GM23248 (cell line): ENCODE measurements at regions not wholly inside any gene's neighbourhood (a gene's known extent, or its start where the extent isn't known, plus 50 kb on each side); places are given as distances from the start of the nearest gene placed in this dataset.

Experiments used
- DNase-seq: peaks from one replicate; pipeline ENCODE4 v3.0.0-alpha.2; 2015
- H2AFZ ChIP-seq: fragments of 200-600 bp; sonication (generic); 2 replicates; pipeline ENCODE4 v1.6.1; 2016; ENCODE audit warnings: antibody characterized with exemption
- H3F3A ChIP-seq: fragments of 200-600 bp; sonication (generic); 2 replicates; pipeline ENCODE4 v1.6.1; 2016; ENCODE audit warnings: mild to moderate bottlenecking, antibody characterized with exemption, mixed run types; ENCODE audit not compliant: insufficient read depth
- H3K27ac ChIP-seq: fragments of 200-600 bp; sonication (generic); 2 replicates; pipeline ENCODE4 v1.5.1; 2016; ENCODE audit warnings: mild to moderate bottlenecking
- H3K27me3 ChIP-seq: fragments of 200-600 bp; sonication (generic); replicated peaks from 2 replicates; pipeline ENCODE4 v1.6.1; 2016; ENCODE audit warnings: mild to moderate bottlenecking; ENCODE audit not compliant: insufficient read depth
- H3K36me3 ChIP-seq: fragments of 200-600 bp; sonication (generic); 2 replicates; pipeline ENCODE4 v1.6.1; 2016; ENCODE audit warnings: low read depth, mild to moderate bottlenecking
- H3K4me1 ChIP-seq: fragments of 200-600 bp; sonication (generic); 2 replicates; pipeline ENCODE4 v1.6.1; 2016; ENCODE audit warnings: mild to moderate bottlenecking; ENCODE audit not compliant: insufficient read depth
- H3K4me2 ChIP-seq: fragments of 200-600 bp; sonication (generic); one replicate; pipeline ENCODE4 v1.6.1; 2016; ENCODE audit warnings: mild to moderate bottlenecking; ENCODE audit not compliant: unreplicated experiment
- H3K4me3 ChIP-seq: fragments of 200-600 bp; sonication (generic); 2 replicates; pipeline ENCODE4 v1.5.1; 2016; ENCODE audit warnings: mild to moderate bottlenecking
- H3K79me2 ChIP-seq: fragments of 200-600 bp; sonication (generic); 2 replicates; pipeline ENCODE4 v1.6.1; 2016; ENCODE audit warnings: mild to moderate bottlenecking; ENCODE audit not compliant: insufficient read depth
- H3K9ac ChIP-seq: fragments of 200-600 bp; sonication (generic); 2 replicates; pipeline ENCODE4 v1.6.1; 2016; ENCODE audit warnings: mild to moderate bottlenecking
- H3K9me2 ChIP-seq: fragments of 200-600 bp; sonication (generic); 2 replicates; pipeline ENCODE4 v1.6.1; 2016; ENCODE audit warnings: mixed run types, mild to moderate bottlenecking, moderate library complexity; ENCODE audit not compliant: insufficient read depth
- H3K9me3 ChIP-seq: fragments of 200-600 bp; sonication (generic); one replicate; pipeline ENCODE4 v1.6.1; 2017; ENCODE audit warnings: low read depth
- H4K20me1 ChIP-seq: fragments of 200-600 bp; sonication (generic); 2 replicates; pipeline ENCODE4 v1.6.0; 2016; ENCODE audit not compliant: insufficient read depth
- EZH2 ChIP-seq: fragments of 200-600 bp; sonication (generic); IDR thresholded peaks from 2 replicates; pipeline ENCODE4 v1.6.1; 2018; ENCODE audit warnings: antibody characterized with exemption, mild to moderate bottlenecking; ENCODE audit not compliant: insufficient read depth, poor library complexity, severe bottlenecking
- EZH2phosphoT487 ChIP-seq: fragments of 200-600 bp; sonication (generic); IDR thresholded peaks from 2 replicates; pipeline ENCODE4 v1.6.1; 2018; ENCODE audit warnings: antibody characterized with exemption, moderate library complexity, mild to moderate bottlenecking, low read depth; ENCODE audit not compliant: insufficient read depth
- WGBS, 2 experiments: methylation state at CpG; one replicate each; pipeline ENCODE4 v1.1.6; 2015 to 2017; ENCODE audit warnings: low lambda C conversion rate in 2 of 2, low coverage in 1 of 2; ENCODE audit errors: missing lambda C conversion rate in 2 of 2; 5-methylcytosine and 5-hydroxymethylcytosine counted together
- in situ Hi-C: fragments of 300-500 bp; cut with MboI; formaldehyde crosslinking; loops from 2 replicates; pipeline ENCODE4 v1.15.0; 2020

DNA sequence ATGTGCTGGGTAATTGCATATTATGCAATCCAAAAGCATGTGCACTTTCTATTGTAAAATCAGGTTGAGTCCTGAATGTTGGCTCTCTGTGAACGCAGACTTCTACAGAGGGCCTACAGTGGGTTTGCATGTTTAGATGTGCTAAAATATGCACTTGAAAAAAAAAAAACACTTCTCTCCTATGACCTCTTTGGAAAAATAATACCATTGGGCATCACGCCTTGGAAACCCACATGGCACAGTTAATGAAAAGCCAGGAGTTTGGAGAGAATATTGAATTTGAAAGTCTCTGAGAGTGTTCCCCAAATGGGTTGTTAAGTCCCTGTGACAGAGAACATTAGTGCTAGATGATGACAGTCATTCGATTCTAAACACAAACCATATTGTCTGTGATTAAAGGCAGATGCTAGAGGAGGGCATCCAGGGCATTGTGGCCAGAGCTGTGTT, 710.4 kb upstream of the PIK3C3 start:
- Histone ChIP-seq H3K9ac (no peak overlapping the region), H3K36me3 (no peaks in the 10 kb centered on the region), H3K9me2 (no peaks in the 10 kb centered on the region), H3K27ac (no peak overlapping the region), H2AFZ (no peak overlapping the region), H4K20me1 (no peaks in the 10 kb centered on the region), H3K4me3 (no peak overlapping the region), H3K4me2 (no peak overlapping the region), H3F3A (no peaks in the 10 kb centered on the region), H3K4me1 (no peaks in the 10 kb centered on the region), H3K9me3 (no peaks in the 10 kb centered on the region), H3K79me2 (no peaks in the 10 kb centered on the region), H3K27me3 (no peaks in the 10 kb centered on the region)
- no peak for DNase-seq
- 3% methylated on average over 3 of the region's 3 CpGs for WGBS, 2 experiments
- no peak for TF ChIP-seq EZH2
- TF ChIP-seq EZH2phosphoT487 = no peak
- in situ Hi-C loops = no loop called here

DNA sequence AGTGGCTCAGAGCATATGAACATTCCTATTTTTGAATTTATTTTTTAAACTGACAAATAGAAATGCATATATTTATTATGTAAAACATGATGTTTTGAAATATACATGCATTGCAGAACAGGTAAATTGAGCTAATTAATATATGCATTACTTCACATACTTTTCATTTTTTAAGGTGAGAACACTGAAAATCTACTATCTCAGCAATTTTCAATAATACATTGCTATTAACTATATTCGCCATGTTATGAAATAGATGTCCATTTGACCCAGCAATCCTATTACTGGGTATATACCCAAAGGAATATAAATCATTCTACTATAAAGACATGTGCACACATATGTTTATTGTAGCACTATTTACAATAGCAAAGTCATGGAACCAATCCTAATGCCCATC, 717.7 kb upstream of the PIK3C3 start:
- no peak for TF ChIP-seq EZH2
- no peak for TF ChIP-seq EZH2phosphoT487
- H3K9me2 ChIP-seq = no peaks in the 10 kb centered on the region
- in situ Hi-C loops = no loop called here

DNA sequence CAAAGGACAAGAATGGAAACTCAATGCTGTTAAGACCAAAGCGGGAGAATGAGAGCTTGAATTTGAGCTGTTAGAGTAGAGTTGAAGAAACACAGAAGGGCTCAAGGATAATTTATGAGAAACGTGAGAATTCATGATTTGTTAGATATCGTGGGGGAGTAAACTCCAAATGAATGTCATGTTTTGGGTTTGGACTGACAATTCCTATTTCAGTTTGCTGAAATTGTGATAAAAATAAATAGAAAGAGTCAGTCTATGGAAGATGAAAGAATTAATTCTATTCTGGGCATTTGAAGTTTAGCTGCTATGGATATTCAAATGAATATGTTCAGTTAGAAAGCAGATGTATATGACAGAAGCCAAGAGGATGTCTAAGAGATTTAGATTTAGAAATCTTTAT, 723.4 kb upstream of the PIK3C3 start:
- Histone ChIP-seq H3K36me3 (no peaks in the 10 kb centered on the region), H3K79me2 (no peaks in the 10 kb centered on the region), H3K9me3 (no peaks in the 10 kb centered on the region), H2AFZ (no peak overlapping the region), H3K4me3 (no peak overlapping the region), H3K4me2 (no peak overlapping the region), H3K27ac (no peak overlapping the region), H4K20me1 (no peaks in the 10 kb centered on the region), H3K9ac (no peak overlapping the region), H3K9me2 (no peaks in the 10 kb centered on the region), H3K27me3 (no peaks in the 10 kb centered on the region), H3K4me1 (no peaks in the 10 kb centered on the region), H3F3A (no peaks in the 10 kb centered on the region)
- no peak for TF ChIP-seq EZH2
- TF ChIP-seq EZH2phosphoT487 = no peak
- WGBS, 2 experiments = 28 to 30% methylated on average over 3 of the region's 3 CpGs
- no peak for DNase-seq
- in situ Hi-C loops = no loop called here

More for the DNA sequence above, 717.7 kb upstream of the PIK3C3 start:
- no peaks in the 10 kb centered on the region for H3K79me2 ChIP-seq
- no peaks in the 10 kb centered on the region for H3F3A ChIP-seq
- no peak overlapping the region for H3K4me2 ChIP-seq
- H3K9me3 ChIP-seq = no peaks in the 10 kb centered on the region
- H2AFZ ChIP-seq = no peak overlapping the region
- H3K27ac ChIP-seq = no peak overlapping the region
- H3K36me3 ChIP-seq = no peaks in the 10 kb centered on the region
- H4K20me1 ChIP-seq = no peaks in the 10 kb centered on the region
- no peak overlapping the region for H3K4me3 ChIP-seq
- 5 to 6% methylated on average over 1 of the region's 1 CpG for WGBS, 2 experiments
- no peaks in the 10 kb centered on the region for H3K27me3 ChIP-seq
- H3K9ac ChIP-seq = no peak overlapping the region
- H3K4me1 ChIP-seq = no peaks in the 10 kb centered on the region
- DNase-seq = no peak

DNA sequence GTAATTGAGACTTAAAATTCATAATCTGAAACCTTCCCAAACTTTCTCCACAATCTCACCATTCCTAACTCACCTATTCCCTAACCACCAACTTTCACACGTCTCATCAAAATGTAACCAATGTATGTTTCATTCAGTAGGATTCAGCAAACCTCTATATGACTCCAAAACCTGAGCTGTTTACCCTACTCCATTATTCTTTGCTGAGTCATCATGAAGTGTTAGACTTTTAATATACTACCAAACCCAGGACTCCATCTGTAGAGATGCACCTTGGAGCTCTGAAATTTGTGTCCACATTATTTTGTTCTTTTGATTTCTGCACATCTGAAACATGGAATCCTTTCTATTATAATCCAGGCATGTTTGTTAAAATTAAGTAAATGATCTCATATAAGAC, 727.0 kb upstream of the PIK3C3 start:
- TF ChIP-seq EZH2 = no peak
- no peak for TF ChIP-seq EZH2phosphoT487

DNA sequence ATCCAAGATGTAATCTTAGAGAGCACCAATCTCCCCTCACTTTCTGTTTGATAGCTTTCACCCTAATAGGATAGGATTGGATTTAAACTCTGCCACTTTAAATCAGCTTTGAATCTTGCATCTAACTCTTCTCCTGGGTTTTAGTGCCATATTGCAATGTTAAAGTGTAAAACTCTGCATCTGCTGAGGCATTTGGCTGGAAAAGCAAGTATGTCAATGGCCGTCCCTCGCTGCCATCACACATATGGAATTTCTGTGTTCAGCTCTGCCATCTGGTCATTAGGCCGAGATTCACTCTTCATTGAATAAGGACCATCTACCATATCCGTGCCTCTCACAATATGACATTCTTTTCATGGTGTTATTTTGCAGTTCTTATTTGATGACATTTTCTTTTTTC, 728.1 kb upstream of the PIK3C3 start:
- H3K9me2 ChIP-seq = no peaks in the 10 kb centered on the region
- no peak overlapping the region for H3K9ac ChIP-seq
- no peaks in the 10 kb centered on the region for H3K27me3 ChIP-seq
- H4K20me1 ChIP-seq = no peaks in the 10 kb centered on the region
- no peaks in the 10 kb centered on the region for H3K9me3 ChIP-seq
- H2AFZ ChIP-seq = no peak overlapping the region
- no peaks in the 10 kb centered on the region for H3K36me3 ChIP-seq
- no peaks in the 10 kb centered on the region for H3F3A ChIP-seq
- in situ Hi-C loops = no loop called here
- no peak overlapping the region for H3K27ac ChIP-seq
- DNase-seq = no peak
- H3K79me2 ChIP-seq = no peaks in the 10 kb centered on the region
- H3K4me2 ChIP-seq = peak overlapping the region; percentile 1
- H3K4me3 ChIP-seq = no peak overlapping the region
- TF ChIP-seq EZH2phosphoT487 (no peak), EZH2 (no peak)
- WGBS, 2 experiments = 35 to 40% methylated on average over 4 of the region's 4 CpGs
- no peaks in the 10 kb centered on the region for H3K4me1 ChIP-seq

More for the DNA sequence above, 727.0 kb upstream of the PIK3C3 start:
- H3K36me3 ChIP-seq = no peaks in the 10 kb centered on the region
- in situ Hi-C loops = no loop called here
- DNase-seq = no peak
- 14 to 32% methylated on average over 1 of the region's 1 CpG for WGBS, 2 experiments
- no peaks in the 10 kb centered on the region for H3F3A ChIP-seq
- H3K79me2 ChIP-seq = no peaks in the 10 kb centered on the region
- H3K27ac ChIP-seq = no peak overlapping the region
- H3K4me2 ChIP-seq = no peak overlapping the region
- H3K4me1 ChIP-seq = no peaks in the 10 kb centered on the region
- no peaks in the 10 kb centered on the region for H4K20me1 ChIP-seq
- no peaks in the 10 kb centered on the region for H3K9me2 ChIP-seq
- H3K27me3 ChIP-seq = no peaks in the 10 kb centered on the region
- H3K9ac ChIP-seq = no peak overlapping the region
- no peaks in the 10 kb centered on the region for H3K9me3 ChIP-seq
- no peak overlapping the region for H2AFZ ChIP-seq
- H3K4me3 ChIP-seq = no peak overlapping the region
